T-cell (primary cell): ENCODE measurements at regions not wholly inside any gene's neighbourhood (a gene's known extent, or its start where the extent isn't known, plus 50 kb on each side); places are given as distances from the start of the nearest gene placed in this dataset.
"Not testable (repeated sequence)": the region's sequence is repeated elsewhere in the genome, so short reads cannot be mapped to it uniquely, and the experiment has no call there.

Experiments
- ATAC-seq, 4 experiments: fragments of 200-7000 bp in 3 of 4; fragments of 150-1000 bp in 1 of 4; cut with Tn5 transposase; replicated peaks in 1 of 4; 1 replicate in 3 of 4; 2 replicates in 1 of 4; pipeline ENCODE4 v1.10.0; 2021; ENCODE audit warnings: moderate library complexity in 3 of 4, mild to moderate bottlenecking in 2 of 4, moderate number of reproducible peaks in 1 of 4
- CTCF ChIA-PET, 2 donors: fragments of 300-600 bp; sonication (Branson Sonifier 250); formaldehyde crosslinking; loops; one replicate each; lab custom pipeline; 2022; ENCODE audit warnings: antibody characterized with exemption in 2 of 2; lab: Charles Lee
- POLR2A ChIA-PET, 2 donors: fragments of 300-600 bp; sonication (Branson Sonifier 250); formaldehyde crosslinking; loops; one replicate each; lab custom pipeline; 2022; ENCODE audit warnings: antibody characterized with exemption in 2 of 2; lab: Charles Lee
- DNase-seq, 35 experiments: peaks; one replicate each; pipeline versions ENCODE4 v3.0.0 to v3.0.0-alpha.2; 2013 to 2023
- H3K27ac ChIP-seq: one replicate; pipeline ENCODE4 v1.5.1; 2013; ENCODE audit warnings: low read length
- H3K27me3 ChIP-seq, 2 experiments: replicated peaks in 1 of 2; 1 replicate in 1 of 2; 2 replicates in 1 of 2; pipeline versions ENCODE4 v1.6.1 to v1.7.0; 2013; ENCODE audit warnings: low read length in 1 of 2, mixed read lengths in 1 of 2; ENCODE audit not compliant: control insufficient read depth in 2 of 2, insufficient read depth in 2 of 2; ENCODE audit errors: extremely low read depth in 1 of 2
- H3K36me3 ChIP-seq, 2 donors: 1 replicate in 1 of 2; 2 replicates in 1 of 2; pipeline versions ENCODE4 v1.6.1 to v1.7.0; 2013; ENCODE audit warnings: low read length in 1 of 2; ENCODE audit not compliant: control insufficient read depth in 2 of 2, insufficient read depth in 1 of 2; ENCODE audit errors: extremely low read depth in 1 of 2
- H3K4me1 ChIP-seq, 2 experiments: 1 replicate in 1 of 2; 2 replicates in 1 of 2; pipeline versions ENCODE4 v1.6.1 to v1.7.0; 2013; ENCODE audit warnings: low read length in 2 of 2, mixed read lengths in 1 of 2; ENCODE audit not compliant: insufficient read depth in 2 of 2, control insufficient read depth in 1 of 2; ENCODE audit errors: extremely low read depth in 1 of 2
- H3K4me3 ChIP-seq, 2 donors: 1 replicate in 1 of 2; 2 replicates in 1 of 2; pipeline versions ENCODE4 v1.5.1 to v1.7.0; 2013; ENCODE audit warnings: mild to moderate bottlenecking in 2 of 2, low read length in 1 of 2, moderate library complexity in 1 of 2; ENCODE audit not compliant: control insufficient read depth in 1 of 2; ENCODE audit errors: extremely low read depth in 1 of 2
- H3K9me3 ChIP-seq: 2 replicates; pipeline ENCODE4 v1.7.0; 2013
- H3K27ac Mint-ChIP-seq, 2 donors: one replicate each; pipeline ENCODE4 v1.8.0; 2020 to 2021; ENCODE audit warnings: mild to moderate bottlenecking in 2 of 2, mixed read lengths in 2 of 2
- H3K27me3 Mint-ChIP-seq, 2 donors: one replicate each; pipeline ENCODE4 v1.8.0; 2021 to 2022; ENCODE audit warnings: mixed read lengths in 2 of 2
- H3K36me3 Mint-ChIP-seq: one replicate; pipeline ENCODE4 v1.8.0; 2021; ENCODE audit warnings: mixed read lengths
- H3K4me1 Mint-ChIP-seq, 3 donors: one replicate each; pipeline ENCODE4 v1.8.0; 2020 to 2022; ENCODE audit warnings: mixed read lengths in 3 of 3, mild to moderate bottlenecking in 1 of 3
- H3K4me3 Mint-ChIP-seq, 3 donors: one replicate each; pipeline ENCODE4 v1.8.0; 2020 to 2022; ENCODE audit warnings: mild to moderate bottlenecking in 3 of 3, mixed read lengths in 3 of 3, moderate library complexity in 3 of 3
- H3K9me3 Mint-ChIP-seq, 3 donors: one replicate each; pipeline ENCODE4 v1.8.0; 2020 to 2022; ENCODE audit warnings: mixed read lengths in 3 of 3
- WGBS: methylation state at CpG from one replicate; pipeline ENCODE4 v1.1.5; 2013; ENCODE audit warnings: missing lambda C conversion rate; ENCODE audit not compliant: insufficient coverage; 5-methylcytosine and 5-hydroxymethylcytosine counted together

DNA sequence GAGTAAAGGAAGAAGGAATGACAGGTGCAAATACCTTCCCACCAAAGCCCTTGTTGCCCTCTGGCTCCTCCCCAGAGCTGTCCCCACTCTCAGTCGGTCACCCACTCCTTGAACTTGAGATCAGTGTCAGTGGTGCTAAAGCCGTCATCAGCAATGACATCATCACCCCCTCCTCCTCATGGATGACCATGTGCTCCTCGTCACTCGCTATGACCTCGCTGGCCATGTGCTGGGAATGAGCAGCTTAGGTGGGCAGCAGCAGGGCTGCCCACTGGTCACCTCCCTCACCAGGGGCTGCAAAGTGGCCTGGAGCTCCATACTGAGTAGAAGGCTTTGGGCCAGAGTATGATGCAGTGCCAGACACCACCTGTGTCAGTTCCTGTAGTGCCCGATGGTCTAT lies 153.1 kb upstream of the CDK13 start:
- H3K27ac Mint-ChIP-seq, H3K4me3 Mint-ChIP-seq, H3K4me1 ChIP-seq, H3K4me1 Mint-ChIP-seq, H3K9me3 Mint-ChIP-seq, H3K27ac ChIP-seq, H3K27me3 Mint-ChIP-seq, H3K27me3 ChIP-seq, ATAC-seq, CTCF ChIA-PET, H3K4me3 ChIP-seq, DNase-seq, POLR2A ChIA-PET, H3K36me3 ChIP-seq, H3K36me3 Mint-ChIP-seq, H3K9me3 ChIP-seq: not testable (repeated sequence)
- WGBS: no CpG with 5 or more reads among the region's 6 CpGs

DNA sequence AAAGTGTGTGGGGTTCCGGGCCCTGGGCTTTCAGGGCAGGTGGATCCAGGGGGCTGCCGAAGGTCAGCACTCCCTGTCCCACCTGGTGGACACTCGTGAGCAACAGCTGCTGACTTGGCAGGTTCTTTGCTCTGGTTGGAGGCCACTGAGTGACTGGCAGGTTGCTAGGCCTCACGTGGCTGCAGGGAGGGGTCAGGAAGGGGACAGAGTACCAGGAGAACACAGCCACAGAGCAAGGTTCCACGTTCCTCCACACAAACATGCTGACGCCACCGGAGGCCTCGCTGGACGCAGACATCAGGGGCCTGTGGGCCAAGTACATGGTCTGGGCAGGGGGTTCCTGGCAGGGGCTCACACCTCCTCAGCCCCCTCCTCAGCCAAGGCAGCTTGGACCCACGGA lies 152.0 kb upstream of the CDK13 start:
- H3K4me1 ChIP-seq, CTCF ChIA-PET, H3K4me1 Mint-ChIP-seq, ATAC-seq, H3K36me3 Mint-ChIP-seq, H3K27ac Mint-ChIP-seq, H3K4me3 Mint-ChIP-seq, H3K36me3 ChIP-seq, H3K27ac ChIP-seq, H3K4me3 ChIP-seq, H3K9me3 ChIP-seq, H3K27me3 ChIP-seq, H3K27me3 Mint-ChIP-seq, DNase-seq, H3K9me3 Mint-ChIP-seq, POLR2A ChIA-PET: not testable (repeated sequence)
- WGBS: 100% methylated on average over 1 of the region's 10 CpGs

DNA sequence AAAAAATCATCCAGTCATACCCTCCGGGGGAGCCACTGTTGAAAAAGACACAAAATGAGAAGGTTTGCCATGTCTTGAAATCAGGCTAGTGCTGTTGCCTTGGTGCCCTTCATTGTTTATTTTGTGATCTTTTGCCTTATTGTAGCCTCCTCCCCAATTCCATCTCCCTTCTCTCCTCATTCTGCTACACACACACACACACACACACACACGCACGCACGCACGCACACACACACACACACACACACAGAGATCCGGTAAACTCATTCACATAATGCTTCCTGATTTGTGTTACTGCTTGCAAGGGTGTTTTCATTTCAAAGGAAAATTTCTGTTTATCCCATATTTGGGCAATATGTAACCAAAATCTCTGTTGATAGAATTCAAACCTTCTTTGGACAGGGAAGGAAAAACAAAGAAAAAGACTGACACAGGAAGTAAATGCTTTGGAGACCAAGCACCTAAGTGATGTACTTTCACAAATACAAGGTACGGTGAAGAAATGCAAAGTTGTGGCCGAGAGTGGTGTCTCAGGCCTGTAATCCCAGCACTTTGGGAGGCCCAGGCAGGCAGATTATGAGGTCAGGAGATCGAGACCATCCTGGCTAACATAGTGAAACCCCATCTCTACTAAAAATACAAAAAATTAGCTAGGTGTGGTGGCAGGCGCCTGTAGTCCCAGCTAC lies 141.1 kb upstream of the CDK13 start:
- peaks cover 2 to 9% of the 10 kb centered on the region in 2 donors for H3K27me3 Mint-ChIP-seq
- 67% methylated on average over 1 of the region's 10 CpGs for WGBS
- no peak for DNase-seq

DNA sequence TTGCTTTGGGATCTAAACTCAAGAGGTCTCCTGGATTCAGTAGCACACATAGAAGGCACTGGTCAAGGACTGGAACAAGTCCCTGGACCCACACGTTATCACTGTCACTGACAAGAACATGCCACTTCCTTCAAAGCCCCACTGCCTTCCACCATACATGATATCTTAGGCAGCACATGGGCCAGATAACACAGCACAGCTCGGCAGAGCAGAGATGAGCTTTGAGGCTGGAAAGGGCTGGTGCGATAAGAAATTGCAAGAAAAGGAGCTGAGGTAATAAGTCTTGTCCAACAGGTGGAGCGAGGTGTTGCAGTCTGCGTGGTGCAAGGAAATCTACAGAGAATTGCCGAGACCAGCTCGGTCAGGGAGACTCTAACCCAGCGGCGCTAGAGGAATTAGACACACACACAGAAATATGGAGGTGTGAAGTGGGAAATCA lies 139.8 kb upstream of the CDK13 start:
- Histone ChIP-seq H3K9me3 (no peaks in the 10 kb centered on the region), H3K4me3 (no peak overlapping the region), H3K27me3 (peaks cover 0 to 6% of the 10 kb centered on the region in 2 experiments), H3K4me1 (no peaks in the 10 kb centered on the region), H3K36me3 (no peaks in the 10 kb centered on the region), H3K27ac (no peak overlapping the region)
- WGBS: 77% methylated on average over 4 of the region's 9 CpGs
- CTCF ChIA-PET: no interaction called here
- DNase-seq (no peak), ATAC-seq (no peak)
- POLR2A ChIA-PET: no interaction called here
- H3K4me3 Mint-ChIP-seq: no peak overlapping the region
- H3K27me3 Mint-ChIP-seq: peaks cover 4 to 15% of the 10 kb centered on the region in 2 donors
- no peaks in the 10 kb centered on the region for H3K36me3 Mint-ChIP-seq
- H3K4me1 Mint-ChIP-seq: no peaks in the 10 kb centered on the region
- H3K27ac Mint-ChIP-seq: no peak overlapping the region
- no peaks in the 10 kb centered on the region for H3K9me3 Mint-ChIP-seq

More for the DNA sequence above, 141.1 kb upstream of the CDK13 start:
- Histone ChIP-seq H3K27me3 (peaks cover 0 to 6% of the 10 kb centered on the region in 2 experiments), H3K4me1 (no peaks in the 10 kb centered on the region), H3K36me3 (no peaks in the 10 kb centered on the region), H3K4me3 (no peak overlapping the region), H3K9me3 (no peaks in the 10 kb centered on the region), H3K27ac (no peak overlapping the region)
- no peak overlapping the region for H3K27ac Mint-ChIP-seq
- H3K9me3 Mint-ChIP-seq: no peaks in the 10 kb centered on the region
- H3K4me1 Mint-ChIP-seq: no peaks in the 10 kb centered on the region
- ChIA-PET CTCF (no interaction called here), POLR2A (no interaction called here)
- no peak overlapping the region for H3K4me3 Mint-ChIP-seq
- no peak for ATAC-seq
- no peaks in the 10 kb centered on the region for H3K36me3 Mint-ChIP-seq

DNA sequence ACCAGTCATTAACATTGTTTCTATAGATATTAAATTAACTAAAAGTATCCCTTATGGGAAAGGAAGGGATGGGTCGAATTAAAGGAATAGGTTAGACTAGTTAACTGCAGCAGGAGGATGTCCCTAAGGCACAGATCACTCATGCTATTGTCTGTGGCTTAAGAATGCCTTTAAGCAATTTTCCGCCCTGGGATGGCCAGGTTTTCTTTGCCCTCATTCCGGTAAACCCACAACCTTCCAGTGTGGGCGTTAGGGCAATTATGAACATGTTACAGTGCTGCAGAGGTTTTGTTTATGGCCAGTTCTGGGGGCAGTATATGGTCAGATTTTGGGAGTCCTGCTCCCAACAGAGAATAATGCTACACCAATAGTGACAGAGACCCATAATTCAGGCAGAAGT lies 139.3 kb upstream of the CDK13 start:
- no peaks in the 10 kb centered on the region for H3K4me1 ChIP-seq
- WGBS: no CpG with 5 or more reads among the region's 4 CpGs
- H3K36me3 Mint-ChIP-seq: no peaks in the 10 kb centered on the region
- H3K27ac ChIP-seq: no peak overlapping the region
- H3K27me3 ChIP-seq: peaks cover 0 to 6% of the 10 kb centered on the region in 2 experiments
- DNase-seq (no peak), ATAC-seq (no peak)
- no peak overlapping the region for H3K27ac Mint-ChIP-seq
- no peaks in the 10 kb centered on the region for H3K9me3 ChIP-seq
- H3K4me3 ChIP-seq: no peak overlapping the region
- H3K4me3 Mint-ChIP-seq: no peak overlapping the region
- H3K4me1 Mint-ChIP-seq: no peaks in the 10 kb centered on the region
- no peaks in the 10 kb centered on the region for H3K36me3 ChIP-seq
- H3K27me3 Mint-ChIP-seq: peaks cover 6 to 20% of the 10 kb centered on the region in 2 donors
- ChIA-PET POLR2A (no interaction called here), CTCF (no interaction called here)
- H3K9me3 Mint-ChIP-seq: no peaks in the 10 kb centered on the region

DNA sequence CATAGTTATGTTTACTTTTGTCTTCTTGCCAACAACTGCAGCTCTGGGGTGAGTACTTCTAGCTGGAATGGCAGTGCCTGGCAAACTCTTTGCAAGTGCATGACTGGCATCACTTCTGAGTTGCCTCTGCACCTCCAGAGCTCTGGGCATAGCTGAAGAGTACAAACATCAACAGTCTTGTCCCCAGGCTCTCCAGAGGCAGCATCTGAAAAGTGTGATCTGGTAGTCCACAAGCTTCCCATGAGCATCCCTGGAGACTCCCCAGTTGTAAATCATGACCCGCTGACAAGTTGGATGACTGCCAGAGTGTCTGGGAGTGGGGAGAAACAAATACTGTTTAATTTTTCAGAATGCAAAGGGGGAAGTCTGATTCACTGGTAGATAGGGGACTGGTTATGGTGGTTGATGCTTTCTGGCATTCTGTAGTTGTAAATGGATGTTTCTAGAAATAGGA lies 138.9 kb upstream of the CDK13 start:
- ATAC-seq (no peak), DNase-seq (no peak)
- Mint-ChIP-seq H3K27ac (no peak overlapping the region), H3K36me3 (no peaks in the 10 kb centered on the region), H3K4me3 (no peak overlapping the region), H3K27me3 (peaks cover 9 to 25% of the 10 kb centered on the region in 2 donors), H3K9me3 (no peaks in the 10 kb centered on the region), H3K4me1 (no peaks in the 10 kb centered on the region)
- Histone ChIP-seq H3K4me3 (no peak overlapping the region), H3K9me3 (no peaks in the 10 kb centered on the region), H3K36me3 (no peaks in the 10 kb centered on the region), H3K27me3 (peaks cover 0 to 4% of the 10 kb centered on the region in 2 experiments), H3K27ac (no peak overlapping the region), H3K4me1 (no peaks in the 10 kb centered on the region)
- WGBS: 64% methylated on average over 1 of the region's 1 CpG
- ChIA-PET POLR2A (no interaction called here), CTCF (no interaction called here)
